GM18498 (cell line): ENCODE measurements at regions not wholly inside any gene's neighbourhood (a gene's known extent, or its start where the extent isn't known, plus 50 kb on each side); places are given as distances from the start of the nearest gene placed in this dataset.

Source experiments
- ATAC-seq: cut with Tn5 transposase; IDR thresholded peaks from one replicate; pipeline ENCODE4 v1.9.1; 2021; ENCODE audit warnings: mild to moderate bottlenecking, moderate library complexity; ENCODE audit not compliant: unreplicated experiment

DNA sequence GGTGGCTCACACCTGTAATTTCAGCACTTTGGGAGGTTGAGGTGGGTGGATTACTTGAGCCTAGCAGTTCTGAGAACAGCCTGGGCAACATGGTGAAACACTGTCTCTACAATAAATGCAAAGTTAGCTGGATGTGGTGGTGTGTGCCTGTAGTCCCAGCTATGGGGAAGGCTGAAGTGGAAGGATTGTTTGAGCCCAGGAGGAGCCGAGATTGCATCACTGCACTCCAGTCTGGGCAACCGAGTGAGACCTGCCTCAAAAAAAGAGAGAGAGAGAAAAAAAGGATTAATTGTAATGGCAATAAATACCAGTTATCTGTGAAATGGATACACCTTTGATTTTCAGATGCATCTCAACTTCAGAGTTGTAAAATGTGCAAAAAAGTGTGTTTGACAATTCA lies 58.8 kb downstream of the SPRY1 start:
- ATAC-seq, result no peak

- no peak for ATAC-seq
Observed at GRCh38 chr4:123462007-123462406, 65.4 kb downstream of the SPRY1 start.

GRCh38 chr4:123463869-123464268 lies 67.3 kb downstream of the SPRY1 start:
- no peak for ATAC-seq

DNA sequence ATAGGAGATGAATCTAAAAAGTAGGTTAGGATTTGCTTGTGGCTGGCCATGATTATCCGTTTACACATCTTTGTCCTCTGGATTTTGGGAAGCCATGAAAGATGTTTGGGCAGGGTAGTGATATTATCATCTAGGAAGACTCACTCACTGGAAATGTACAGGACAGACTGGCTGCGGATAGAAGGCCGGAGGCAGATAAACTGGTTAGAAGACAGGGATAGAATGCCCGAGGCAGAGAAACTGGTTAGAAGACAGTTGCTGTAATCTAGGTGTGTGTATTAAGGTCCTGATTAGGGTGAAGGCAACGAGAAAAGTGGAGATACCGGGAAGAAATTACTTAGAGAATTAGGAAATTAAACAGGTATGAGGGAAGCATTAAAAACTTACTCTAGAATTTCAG lies 68.8 kb downstream of the SPRY1 start:
- ATAC-seq, result no peak

GRCh38 chr4:123466080-123466785 lies 69.6 kb downstream of the SPRY1 start:
- ATAC-seq, result no peak

DNA sequence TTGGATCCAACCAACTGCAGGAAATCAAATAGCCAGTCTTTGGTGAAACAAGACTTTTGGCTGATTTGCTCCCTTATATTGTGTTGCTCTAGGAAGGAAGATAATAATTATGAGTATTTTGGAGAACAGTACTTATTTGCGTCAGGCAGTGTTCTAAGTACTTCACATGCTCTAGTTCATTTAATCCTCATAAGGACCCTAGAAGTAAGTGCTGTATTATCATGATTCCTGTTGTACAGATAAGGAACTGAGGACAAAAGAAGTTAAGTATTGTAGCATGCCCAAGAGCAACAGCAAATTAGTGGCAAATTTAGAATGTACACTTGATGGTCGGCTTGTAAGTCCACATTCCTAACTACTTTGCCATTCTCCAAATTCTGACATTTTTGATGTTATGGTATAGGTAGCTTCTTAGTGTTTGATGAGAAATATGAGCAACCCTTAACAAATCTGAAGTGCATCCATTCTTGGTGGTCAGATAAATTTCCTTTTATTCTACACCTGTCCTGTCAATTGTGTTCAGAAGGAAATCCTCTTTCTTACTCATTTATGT lies 72.0 kb downstream of the SPRY1 start:
- no peak for ATAC-seq

DNA sequence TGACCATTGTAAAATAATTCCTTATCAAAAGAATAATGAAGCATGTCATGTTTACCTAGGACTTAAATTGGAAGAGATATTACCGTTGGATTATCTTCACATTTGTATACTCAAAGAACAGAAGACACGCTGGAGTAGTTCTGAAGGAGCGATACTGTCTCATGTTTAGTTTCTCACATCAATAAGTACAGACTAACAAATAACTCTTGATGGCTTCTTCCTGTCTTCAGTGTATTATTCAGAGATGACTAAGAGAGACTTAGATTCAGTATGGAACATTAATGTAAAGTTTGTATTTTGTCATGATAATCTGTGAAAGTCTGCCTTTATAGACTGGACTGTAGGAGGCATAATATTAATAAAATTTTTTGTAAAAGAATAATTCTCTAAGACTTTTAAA lies 72.7 kb downstream of the SPRY1 start:
- ATAC-seq, result no peak

- ATAC-seq, result no peak
Observed at GRCh38 chr4:123469696-123470095, 73.1 kb downstream of the SPRY1 start.

DNA sequence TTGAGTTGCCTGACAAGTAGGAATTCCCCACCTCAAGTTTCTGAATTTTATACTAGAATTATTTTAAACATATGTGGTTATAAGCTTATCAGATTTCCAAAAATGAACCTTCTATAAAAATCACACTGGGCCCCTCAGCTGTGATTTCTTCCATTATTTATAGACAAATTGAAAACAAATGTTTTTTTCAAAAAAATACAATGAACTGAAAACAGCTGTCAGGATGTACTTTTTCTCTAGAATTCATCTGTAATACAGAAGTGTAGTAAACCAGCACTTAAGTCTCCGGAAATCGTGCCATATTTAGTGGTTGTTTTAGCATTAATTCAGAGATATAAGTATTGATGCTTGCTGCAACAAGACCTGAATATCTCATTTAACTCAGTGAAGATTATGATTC lies 74.0 kb downstream of the SPRY1 start:
- no peak for ATAC-seq

DNA sequence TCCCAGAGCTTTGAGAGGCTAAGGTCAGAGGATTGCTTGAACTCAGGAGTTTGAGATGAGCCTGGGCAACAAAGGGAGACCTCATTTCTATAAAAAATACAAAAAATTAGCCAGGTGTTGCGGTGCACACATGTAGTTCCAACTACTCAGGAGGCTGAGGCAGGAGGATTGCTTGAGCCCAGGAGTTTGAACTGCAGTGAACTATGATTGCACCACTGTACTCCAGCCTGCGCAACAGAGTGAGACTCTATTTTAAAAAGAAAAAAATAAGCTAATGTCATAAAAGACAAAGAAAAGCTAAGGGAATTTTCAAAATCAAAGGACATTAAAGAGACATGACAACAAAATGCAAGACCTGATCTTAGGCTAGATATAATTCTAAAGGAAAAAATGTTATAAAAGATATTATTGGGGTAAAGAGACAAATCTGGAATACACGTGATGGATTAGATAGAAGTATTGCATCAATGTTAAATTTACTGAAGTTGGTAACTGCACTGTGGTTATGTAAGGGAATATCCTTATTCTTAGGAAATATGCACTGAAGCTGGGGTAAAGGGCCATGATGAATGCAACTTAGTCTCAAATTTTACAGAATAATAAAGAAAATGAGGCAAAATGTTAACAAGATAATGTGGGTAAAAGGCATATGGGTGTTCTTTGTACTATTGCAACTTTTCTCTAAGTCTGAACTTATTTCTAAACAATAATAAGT lies 75.2 kb downstream of the SPRY1 start:
- no peak for ATAC-seq

- ATAC-seq, result no peak
Observed at GRCh38 chr4:123474817-123475216, 78.2 kb downstream of the SPRY1 start.

DNA sequence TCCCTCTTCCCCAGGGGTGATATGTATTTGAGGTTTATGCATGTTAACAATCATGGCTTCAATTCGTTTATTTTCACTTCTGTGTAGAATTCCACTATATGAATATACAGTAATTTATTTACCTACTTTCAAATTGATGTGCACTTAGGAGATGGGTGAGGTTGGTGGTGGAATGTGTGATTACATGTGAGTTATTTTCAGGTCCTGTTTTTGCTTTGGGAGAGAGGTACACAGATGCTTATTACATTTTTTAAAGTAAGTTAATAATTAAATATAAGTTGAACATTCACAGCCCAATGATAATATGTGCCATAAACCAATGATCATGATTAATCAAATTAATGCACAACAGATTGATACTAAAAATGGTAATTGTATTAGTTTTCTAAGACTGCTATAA lies 79.5 kb downstream of the SPRY1 start:
- no peak for ATAC-seq

- ATAC-seq, result peak; percentile 53
Observed at GRCh38 chr4:123477711-123478209, 81.2 kb downstream of the SPRY1 start.

GRCh38 chr4:123478859-123479345 lies 82.3 kb downstream of the SPRY1 start:
- no peak for ATAC-seq

DNA sequence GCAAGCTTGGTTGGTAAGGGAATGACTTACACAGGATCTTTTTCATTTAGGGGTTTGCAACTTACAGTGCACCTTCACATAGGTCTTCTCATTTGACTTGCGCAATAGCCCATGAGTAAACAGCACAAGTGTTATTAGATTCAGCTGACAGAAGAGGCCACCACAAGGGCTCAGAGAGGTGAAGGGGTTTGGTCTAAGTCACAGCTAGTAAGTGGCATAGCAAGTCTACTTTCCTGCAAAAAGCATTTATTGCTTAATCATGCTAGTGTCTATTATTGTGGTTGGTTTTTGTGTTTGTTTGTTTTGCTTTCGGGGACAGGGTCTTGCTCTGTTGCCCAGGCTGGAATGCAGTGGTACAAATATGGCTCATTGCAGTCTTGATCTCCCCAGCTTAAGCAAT lies 83.3 kb downstream of the SPRY1 start:
- no peak for ATAC-seq

- ATAC-seq, result no peak
Observed at GRCh38 chr4:123480706-123481418, 84.3 kb downstream of the SPRY1 start.

GRCh38 chr4:123481717-123482116 lies 85.1 kb downstream of the SPRY1 start:
- no peak for ATAC-seq

DNA sequence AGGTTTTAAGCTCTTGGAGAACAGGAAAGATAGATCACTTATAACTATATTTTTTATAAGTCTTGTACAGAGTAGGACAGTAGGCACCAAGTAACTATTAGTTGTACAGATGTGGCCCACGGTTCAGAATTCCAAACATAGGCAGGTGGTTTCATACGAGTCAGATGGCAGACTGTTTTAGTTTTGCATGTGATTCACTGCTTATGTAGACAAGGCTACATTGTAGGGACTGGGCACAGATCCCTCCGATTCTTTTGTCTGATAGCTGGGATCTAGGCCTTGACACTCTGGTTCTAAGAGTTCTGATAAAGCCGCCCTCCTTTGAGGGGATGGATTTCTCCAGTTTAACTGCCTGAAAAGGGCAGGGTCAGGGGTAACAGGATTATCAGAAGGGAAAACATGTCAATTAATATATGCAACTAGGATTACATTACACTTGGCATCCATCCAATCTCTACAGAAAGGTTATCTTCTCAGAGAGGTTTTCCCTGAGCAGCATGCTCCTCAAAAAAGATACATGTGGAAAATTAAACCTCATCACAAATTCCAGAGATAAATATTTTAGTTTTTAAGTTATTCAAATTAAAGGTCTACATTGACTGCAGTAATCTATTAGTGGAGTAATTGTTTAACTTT lies 87.8 kb downstream of the SPRY1 start:
- no peak for ATAC-seq

GRCh38 chr4:123485601-123486000 lies 89.0 kb downstream of the SPRY1 start:
- ATAC-seq, result no peak

DNA sequence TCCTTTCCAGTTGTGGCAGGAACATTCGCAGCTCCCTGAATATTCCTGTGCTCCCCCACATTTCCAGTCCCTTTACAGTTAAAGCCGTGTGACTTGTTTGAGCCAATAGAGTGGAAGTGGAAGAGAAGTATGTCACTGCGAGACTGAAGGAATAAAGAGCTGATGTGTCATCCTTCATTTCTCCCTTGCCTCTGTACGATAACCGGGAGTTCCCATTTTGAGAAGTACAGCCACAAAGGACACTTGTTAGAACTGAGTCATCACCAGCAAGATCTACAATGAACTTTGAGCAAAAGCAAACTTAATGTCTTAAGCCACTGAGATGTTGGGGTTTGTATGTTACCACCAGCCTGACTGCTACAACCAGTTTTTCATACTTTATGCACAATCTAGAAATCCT lies 92.3 kb downstream of the SPRY1 start:
- ATAC-seq, result peak; percentile 80

DNA sequence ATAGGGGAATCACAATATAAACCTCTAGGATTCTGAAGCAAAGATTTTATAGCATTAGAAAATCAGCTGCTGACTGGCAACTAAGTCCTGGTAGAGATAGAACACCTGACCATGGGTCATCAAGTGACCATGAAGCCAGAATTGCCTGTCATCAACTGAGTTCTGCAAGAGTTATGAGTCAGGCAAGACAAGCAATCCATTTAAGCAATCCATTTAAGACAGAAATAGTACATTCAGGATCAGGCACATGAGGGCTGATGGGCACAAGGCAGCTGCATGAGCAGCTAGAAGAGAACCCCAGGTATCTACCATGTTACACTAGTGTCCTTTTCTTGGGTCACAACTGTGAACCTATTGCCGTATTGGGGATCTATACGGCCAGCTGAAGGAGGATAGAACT lies 98.9 kb downstream of the SPRY1 start:
- ATAC-seq, result no peak
